ENCODE measurements at regions not wholly inside any gene's neighbourhood (a gene's known extent, or its start where the extent isn't known, plus 50 kb on each side); places are given as distances from the start of the nearest gene placed in this dataset.
"Not testable (repeated sequence)": the region's sequence is repeated elsewhere in the genome, so short reads cannot be mapped to it uniquely, and the experiment has no call there.

DNA sequence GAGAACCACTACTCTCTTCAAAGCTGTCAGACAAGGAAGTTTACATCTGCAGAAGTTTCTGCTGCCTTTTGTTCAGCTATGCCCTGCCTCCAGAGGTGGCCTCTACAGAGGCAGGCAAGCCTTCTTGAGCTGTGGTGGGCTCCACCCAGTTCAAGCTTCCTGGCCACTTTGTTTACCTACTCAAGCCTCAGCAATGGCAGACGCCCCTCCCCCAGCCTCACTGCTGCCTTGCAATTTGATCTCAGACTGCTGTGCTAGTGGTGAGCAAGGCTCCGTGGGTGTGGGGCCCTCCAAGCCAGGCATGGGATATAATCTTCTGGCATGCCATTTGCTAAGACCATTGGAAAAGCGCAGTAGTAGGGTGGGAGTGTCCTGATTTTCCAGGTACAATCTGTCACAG, 144.0 kb downstream of the CCNG2 start:
- H3K4me3 ChIP-seq (ENCODE audit: low read depth, low read length); H3K9me3 ChIP-seq (ENCODE audit: control insufficient read depth, insufficient read depth, low read depth, low read length); H3K27ac ChIP-seq (ENCODE audit: extremely low read depth, low read depth, low read length); H3K36me3 ChIP-seq (ENCODE audit: control insufficient read depth in 2 of 2, insufficient read depth in 1 of 2, low read length in 2 of 2); H3K4me1 ChIP-seq (ENCODE audit: control insufficient read depth, insufficient read depth, low read length); POLR2A ChIA-PET: not testable (repeated sequence)
- peak; percentile 40; the same call in 1 of the 2 replicates for TF ChIP-seq ZFHX2 (tag by site-specific recombination; conservative IDR thresholded peaks at IDR 0.05)
- TF ChIP-seq EGR2 (tag by site-specific recombination; IDR thresholded peaks at IDR 0.05; ENCODE audit: low read depth): peak; percentile 20; the same call in 1 of the 2 replicates
- TF ChIP-seq ZFP69B (tag by site-specific recombination; IDR thresholded peaks at IDR 0.05): peak; percentile 73; the same call in 1 of the 2 replicates
- peak; percentile 77 for TF ChIP-seq ZNF692 (tag by site-specific recombination; IDR thresholded peaks at IDR 0.05)
- CTCF ChIA-PET: interaction anchor here (0.7 to 1.0 kb wide), 3 partner anchors 8 to 60 kb away, joined by 3 to 4 read pairs (median 3); no protein-coding TSS in a partner anchor

- H3K4me3 ChIP-seq (ENCODE audit: low read depth, low read length): no peak overlapping the region
- CTCF ChIA-PET: interaction anchor here (0.6 to 2.3 kb wide), 3 partner anchors 63 to 82 kb away, joined by 3 to 19 read pairs (median 4); no protein-coding TSS in a partner anchor
- H3K4me1 ChIP-seq (ENCODE audit: control insufficient read depth, insufficient read depth, low read length): no peaks in the 10 kb centered on the region
- no peaks in the 10 kb centered on the region for H3K9me3 ChIP-seq (ENCODE audit: control insufficient read depth, insufficient read depth, low read depth, low read length)
- TF ChIP-seq SCRT2 (tag by site-specific recombination; IDR thresholded peaks at IDR 0.05) (0 out of 2 replicates have a peak, but pooled peaks have one; percentile 31), ZNF140 (tag by site-specific recombination; IDR thresholded peaks at IDR 0.05) (no peak)
- no peak overlapping the region for H3K27ac ChIP-seq (ENCODE audit: extremely low read depth, low read depth, low read length)
- POLR2A ChIA-PET: no interaction called here
- H3K36me3 ChIP-seq (ENCODE audit: control insufficient read depth in 2 of 2, insufficient read depth in 1 of 2, low read length in 2 of 2): no peaks in the 10 kb centered on the region
Observed at GRCh38 chr4:77305766-77306165, 148.8 kb downstream of the CCNG2 start.

DNA sequence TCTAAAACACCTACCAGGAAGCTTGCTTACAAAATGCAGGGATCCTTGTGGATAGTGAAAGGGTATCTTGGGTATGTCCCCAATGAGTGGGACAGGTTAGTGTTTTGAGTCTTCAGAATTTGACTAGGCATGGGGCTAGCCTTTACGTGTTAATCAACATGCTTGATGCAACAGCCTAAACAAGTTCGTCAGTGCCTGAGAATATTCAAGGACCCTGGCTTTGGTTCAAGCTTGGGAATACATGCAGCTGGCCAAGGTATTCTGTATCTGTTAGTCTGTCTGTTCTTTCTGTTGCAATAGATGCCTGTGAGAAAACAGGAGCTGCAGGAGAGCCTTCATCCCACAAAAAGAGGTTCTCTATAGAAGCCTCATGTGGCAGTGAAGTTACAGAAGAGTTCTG, 149.5 kb downstream of the CCNG2 start:
- H3K4me3 ChIP-seq (ENCODE audit: low read depth, low read length): no peak overlapping the region
- no peaks in the 10 kb centered on the region for H3K36me3 ChIP-seq (ENCODE audit: control insufficient read depth in 2 of 2, insufficient read depth in 1 of 2, low read length in 2 of 2)
- TF ChIP-seq ZBTB7A (tag by site-specific recombination; IDR thresholded peaks at IDR 0.05; ENCODE audit: low read depth): no peak
- TF ChIP-seq ZNF544 (tag by site-specific recombination; IDR thresholded peaks at IDR 0.05): no peak
- no peak for TF ChIP-seq ZNF416 (tag by site-specific recombination; IDR thresholded peaks at IDR 0.05)
- TF ChIP-seq BCL11A (tag by site-specific recombination; IDR thresholded peaks at IDR 0.05; ENCODE audit: low read depth): no peak
- no peak for TF ChIP-seq ZNF639 (tag by site-specific recombination; IDR thresholded peaks at IDR 0.05)
- no peak for TF ChIP-seq ZSCAN23 (tag by site-specific recombination; IDR thresholded peaks at IDR 0.05)
- no peaks in the 10 kb centered on the region for H3K9me3 ChIP-seq (ENCODE audit: control insufficient read depth, insufficient read depth, low read depth, low read length)
- ChIA-PET POLR2A (no interaction called here), CTCF (interaction anchor here (0.6 to 3.2 kb wide), 5 partner anchors 33 to 1139 kb away, joined by 3 to 36 read pairs (median 4); no protein-coding TSS in a partner anchor)
- H3K4me1 ChIP-seq (ENCODE audit: control insufficient read depth, insufficient read depth, low read length): no peaks in the 10 kb centered on the region
- H3K27ac ChIP-seq (ENCODE audit: extremely low read depth, low read depth, low read length): no peak overlapping the region

- Histone ChIP-seq H3K27ac (ENCODE audit: extremely low read depth, low read depth, low read length) (no peak overlapping the region), H3K4me1 (ENCODE audit: control insufficient read depth, insufficient read depth, low read length) (no peaks in the 10 kb centered on the region), H3K9me3 (ENCODE audit: control insufficient read depth, insufficient read depth, low read depth, low read length) (no peaks in the 10 kb centered on the region), H3K36me3 (ENCODE audit: control insufficient read depth in 2 of 2, insufficient read depth in 1 of 2, low read length in 2 of 2) (no peaks in the 10 kb centered on the region), H3K4me3 (ENCODE audit: low read depth, low read length) (no peak overlapping the region)
- peak; percentile 51 for TF ChIP-seq ZNF654 (tag by site-specific recombination; IDR thresholded peaks at IDR 0.05; ENCODE audit: low read depth)
- no peak for TF ChIP-seq ZFP69B (tag by site-specific recombination; IDR thresholded peaks at IDR 0.05)
- TF ChIP-seq, protein P1, sequence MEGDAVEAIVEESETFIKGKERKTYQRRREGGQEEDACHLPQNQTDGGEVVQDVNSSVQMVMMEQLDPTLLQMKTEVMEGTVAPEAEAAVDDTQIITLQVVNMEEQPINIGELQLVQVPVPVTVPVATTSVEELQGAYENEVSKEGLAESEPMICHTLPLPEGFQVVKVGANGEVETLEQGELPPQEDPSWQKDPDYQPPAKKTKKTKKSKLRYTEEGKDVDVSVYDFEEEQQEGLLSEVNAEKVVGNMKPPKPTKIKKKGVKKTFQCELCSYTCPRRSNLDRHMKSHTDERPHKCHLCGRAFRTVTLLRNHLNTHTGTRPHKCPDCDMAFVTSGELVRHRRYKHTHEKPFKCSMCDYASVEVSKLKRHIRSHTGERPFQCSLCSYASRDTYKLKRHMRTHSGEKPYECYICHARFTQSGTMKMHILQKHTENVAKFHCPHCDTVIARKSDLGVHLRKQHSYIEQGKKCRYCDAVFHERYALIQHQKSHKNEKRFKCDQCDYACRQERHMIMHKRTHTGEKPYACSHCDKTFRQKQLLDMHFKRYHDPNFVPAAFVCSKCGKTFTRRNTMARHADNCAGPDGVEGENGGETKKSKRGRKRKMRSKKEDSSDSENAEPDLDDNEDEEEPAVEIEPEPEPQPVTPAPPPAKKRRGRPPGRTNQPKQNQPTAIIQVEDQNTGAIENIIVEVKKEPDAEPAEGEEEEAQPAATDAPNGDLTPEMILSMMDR (tag by site-specific recombination; IDR thresholded peaks at IDR 0.05): peak; percentile 25; the same call in 1 of the 2 replicates
- POLR2A ChIA-PET: no interaction called here
- CTCF ChIA-PET: interaction anchor here (0.5 to 3.2 kb wide), 14 partner anchors 10 to 1388 kb away, joined by 3 to 36 read pairs (median 4); no protein-coding TSS in a partner anchor
Observed at GRCh38 chr4:77308843-77309242, 151.8 kb downstream of the CCNG2 start.
